PFSK-1 (cell line): ENCODE measurements at regions not wholly inside any gene's neighbourhood (a gene's known extent, or its start where the extent isn't known, plus 50 kb on each side); places are given as distances from the start of the nearest gene placed in this dataset.

ENCODE experiments used
- POLR2AphosphoS5 ChIP-seq: IDR thresholded peaks from 2 replicates; pipeline ENCODE4 v1.6.1; 2012; ENCODE audit warnings: low read depth, mild to moderate bottlenecking, control low read depth, low read length, moderate library complexity
- REST ChIP-seq, 2 experiments: IDR thresholded peaks; 2 replicates each; pipeline versions ENCODE4 v1.6.1 to v1.8.0; 2011 to 2012; ENCODE audit warnings: low read depth in 2 of 2, low read length in 2 of 2, control low read depth in 1 of 2, inconsistent platforms in 1 of 2, mild to moderate bottlenecking in 1 of 2, moderate library complexity in 1 of 2; ENCODE audit not compliant: insufficient read depth in 1 of 2
- SIN3A ChIP-seq: IDR thresholded peaks from 2 replicates; pipeline ENCODE4 v1.6.1; 2012; ENCODE audit warnings: mild to moderate bottlenecking, low read length, moderate library complexity, borderline replicate concordance; ENCODE audit not compliant: insufficient read depth
- TAF1 ChIP-seq: IDR thresholded peaks from 2 replicates; pipeline ENCODE4 v1.6.1; 2012; ENCODE audit warnings: low read length, control low read depth, borderline replicate concordance; ENCODE audit not compliant: insufficient read depth

- no peak for TF ChIP-seq SIN3A
- no peak for TF ChIP-seq POLR2AphosphoS5
- no peak for TF ChIP-seq TAF1
- TF ChIP-seq REST (IDR thresholded peaks at IDR 0.05; ENCODE audit: insufficient read depth in 1 of 2, low read depth in 2 of 2, low read length in 2 of 2) = no peak
These were observed 1002.8 kb upstream of the CELF2 start for GRCh38 chr10:10014846-10015245.
